ENCODE measurements at regions not wholly inside any gene's neighbourhood (a gene's known extent, or its start where the extent isn't known, plus 50 kb on each side); places are given as distances from the start of the nearest gene placed in this dataset.
"Not testable (repeated sequence)": the region's sequence is repeated elsewhere in the genome, so short reads cannot be mapped to it uniquely, and the experiment has no call there.

GRCh38 chr19:33868788-33869412 is 72.2 kb downstream of the KCTD15 start:
- no peak overlapping the region for H2BK20ac ChIP-seq (ENCODE audit: low read depth, low read length, poor library complexity, severe bottlenecking)
- no peak overlapping the region for H2BK120ac ChIP-seq (ENCODE audit: low read depth, low read length, poor library complexity, severe bottlenecking)
- no peaks in the 10 kb centered on the region for H3K27me3 ChIP-seq (ENCODE audit: insufficient read depth, low read length)
- no peak overlapping the region for H3K56ac ChIP-seq (ENCODE audit: insufficient read length, low read depth, low read length)
- H3K18ac ChIP-seq (ENCODE audit: insufficient read length, low read depth, low read length): peak overlapping the region; percentile 25
- no peak overlapping the region for H3K23ac ChIP-seq (ENCODE audit: insufficient read length, low read depth, low read length)
- H3K9me3 ChIP-seq (ENCODE audit: control insufficient read depth, low read depth, low read length): no peaks in the 10 kb centered on the region
- peak overlapping the region; percentile 11 for H3K9ac ChIP-seq (ENCODE audit: extremely low read depth, insufficient read length, low read length)
- H2AK5ac ChIP-seq (ENCODE audit: insufficient read length, low read length): no peak overlapping the region
- H2BK5ac ChIP-seq (ENCODE audit: insufficient read length, low read length): no peak overlapping the region
- no peaks in the 10 kb centered on the region for H3K36me3 Mint-ChIP-seq (ENCODE audit: insufficient read depth in 1 of 3, low read depth in 3 of 3)
- H4K20me1 ChIP-seq (ENCODE audit: control insufficient read depth, insufficient read depth, insufficient read length): no peaks in the 10 kb centered on the region
- no peak overlapping the region for H2BK12ac ChIP-seq (ENCODE audit: insufficient read length, low read depth, low read length)
- no peak overlapping the region for H4K8ac ChIP-seq (replicated peaks; ENCODE audit: insufficient read length, low read depth, low read length)
- no peak overlapping the region for H3K27ac ChIP-seq (ENCODE audit: insufficient read length, low read depth, low read length)
- H3K79me2 ChIP-seq (ENCODE audit: insufficient read depth, low read length): no peaks in the 10 kb centered on the region
- H3K4me1 ChIP-seq (ENCODE audit: insufficient read depth, low read length): no peaks in the 10 kb centered on the region
- no peak overlapping the region for H3K4ac ChIP-seq (ENCODE audit: low read depth, low read length)
- TF ChIP-seq, protein P1, sequence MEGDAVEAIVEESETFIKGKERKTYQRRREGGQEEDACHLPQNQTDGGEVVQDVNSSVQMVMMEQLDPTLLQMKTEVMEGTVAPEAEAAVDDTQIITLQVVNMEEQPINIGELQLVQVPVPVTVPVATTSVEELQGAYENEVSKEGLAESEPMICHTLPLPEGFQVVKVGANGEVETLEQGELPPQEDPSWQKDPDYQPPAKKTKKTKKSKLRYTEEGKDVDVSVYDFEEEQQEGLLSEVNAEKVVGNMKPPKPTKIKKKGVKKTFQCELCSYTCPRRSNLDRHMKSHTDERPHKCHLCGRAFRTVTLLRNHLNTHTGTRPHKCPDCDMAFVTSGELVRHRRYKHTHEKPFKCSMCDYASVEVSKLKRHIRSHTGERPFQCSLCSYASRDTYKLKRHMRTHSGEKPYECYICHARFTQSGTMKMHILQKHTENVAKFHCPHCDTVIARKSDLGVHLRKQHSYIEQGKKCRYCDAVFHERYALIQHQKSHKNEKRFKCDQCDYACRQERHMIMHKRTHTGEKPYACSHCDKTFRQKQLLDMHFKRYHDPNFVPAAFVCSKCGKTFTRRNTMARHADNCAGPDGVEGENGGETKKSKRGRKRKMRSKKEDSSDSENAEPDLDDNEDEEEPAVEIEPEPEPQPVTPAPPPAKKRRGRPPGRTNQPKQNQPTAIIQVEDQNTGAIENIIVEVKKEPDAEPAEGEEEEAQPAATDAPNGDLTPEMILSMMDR (conservative IDR thresholded peaks at IDR 0.05): no peak
- H3K4me3 Mint-ChIP-seq: peak overlapping the region in 1 of 2 experiments; percentile 23; a peak in 1 of 5 replicates
- peak; percentile 66 for DNase-seq
- no peaks in the 10 kb centered on the region for H3K79me1 ChIP-seq (ENCODE audit: insufficient read depth, low read depth, low read length, poor library complexity, severe bottlenecking)
- peaks cover 3% of the 10 kb centered on the region for H3K23me2 ChIP-seq (ENCODE audit: insufficient read length, low read depth, low read length, poor library complexity, severe bottlenecking)
- H3K4me2 ChIP-seq (ENCODE audit: insufficient read depth, insufficient read length, low read length): no peak overlapping the region
- H3K4me1 Mint-ChIP-seq: peaks cover 16 to 20% of the 10 kb centered on the region in 2 experiments
- H3K27me3 Mint-ChIP-seq (ENCODE audit: low read depth): peaks cover 2% of the 10 kb centered on the region
- WGBS (ENCODE audit: extremely low coverage, insufficient read length, low lambda C conversion rate): no CpG with 5 or more reads among the region's 21 CpGs
- H4K5ac ChIP-seq (ENCODE audit: insufficient read length, low read depth, low read length): no peak overlapping the region
- no peak overlapping the region for H3K27ac Mint-ChIP-seq
- no peak overlapping the region; the same call in 1 of the 2 replicates for H2BK15ac ChIP-seq (ENCODE audit: low read depth, low read length)
- H3K9me3 Mint-ChIP-seq: peaks cover 0 to 3% of the 10 kb centered on the region in 2 experiments; a peak in 3 of 5 replicates
- H2AFZ ChIP-seq (ENCODE audit: low read length): peak overlapping the region; percentile 61
- no peak overlapping the region for H3T11ph ChIP-seq (ENCODE audit: low read length)
- H3K14ac ChIP-seq (ENCODE audit: insufficient read depth, low read length): no peak overlapping the region; the same call in 1 of the 2 replicates
- H4K91ac ChIP-seq (ENCODE audit: insufficient read length, low read depth, low read length): no peak overlapping the region

GRCh38 chr19:33870298-33870932 is 73.7 kb downstream of the KCTD15 start:
- not testable (repeated sequence) for H3K36me3 Mint-ChIP-seq (ENCODE audit: insufficient read depth in 1 of 3, low read depth in 3 of 3); H3K4me1 ChIP-seq (ENCODE audit: insufficient read depth, low read length); H2BK12ac ChIP-seq (ENCODE audit: insufficient read length, low read depth, low read length); DNase-seq; H3K23ac ChIP-seq (ENCODE audit: insufficient read length, low read depth, low read length); H3K14ac ChIP-seq (ENCODE audit: insufficient read depth, low read length); H3K27ac Mint-ChIP-seq; H2BK5ac ChIP-seq (ENCODE audit: insufficient read length, low read length); H2AK5ac ChIP-seq (ENCODE audit: insufficient read length, low read length); H4K91ac ChIP-seq (ENCODE audit: insufficient read length, low read depth, low read length); H3K18ac ChIP-seq (ENCODE audit: insufficient read length, low read depth, low read length); H3K9me3 Mint-ChIP-seq; H3K56ac ChIP-seq (ENCODE audit: insufficient read length, low read depth, low read length); H2BK20ac ChIP-seq (ENCODE audit: low read depth, low read length, poor library complexity, severe bottlenecking); H3K79me1 ChIP-seq (ENCODE audit: insufficient read depth, low read depth, low read length, poor library complexity, severe bottlenecking); H3K79me2 ChIP-seq (ENCODE audit: insufficient read depth, low read length); H3K27ac ChIP-seq (ENCODE audit: insufficient read length, low read depth, low read length); H3K4me3 Mint-ChIP-seq; H2BK120ac ChIP-seq (ENCODE audit: low read depth, low read length, poor library complexity, severe bottlenecking); H2BK15ac ChIP-seq (ENCODE audit: low read depth, low read length); H2AFZ ChIP-seq (ENCODE audit: low read length); H4K8ac ChIP-seq (replicated peaks; ENCODE audit: insufficient read length, low read depth, low read length); H4K20me1 ChIP-seq (ENCODE audit: control insufficient read depth, insufficient read depth, insufficient read length); H3K9me3 ChIP-seq (ENCODE audit: control insufficient read depth, low read depth, low read length); H3K4me2 ChIP-seq (ENCODE audit: insufficient read depth, insufficient read length, low read length); H3K27me3 Mint-ChIP-seq (ENCODE audit: low read depth); H3K23me2 ChIP-seq (ENCODE audit: insufficient read length, low read depth, low read length, poor library complexity, severe bottlenecking); H3K27me3 ChIP-seq (ENCODE audit: insufficient read depth, low read length); H4K5ac ChIP-seq (ENCODE audit: insufficient read length, low read depth, low read length); H3K9ac ChIP-seq (ENCODE audit: extremely low read depth, insufficient read length, low read length); H3T11ph ChIP-seq (ENCODE audit: low read length); H3K4ac ChIP-seq (ENCODE audit: low read depth, low read length)
- peaks cover 16 to 20% of the 10 kb centered on the region in 2 experiments for H3K4me1 Mint-ChIP-seq
- WGBS (ENCODE audit: extremely low coverage, insufficient read length, low lambda C conversion rate): no CpG with 5 or more reads among the region's 1 CpG

All from H9 (cell line).